Tibial artery (tissue), 4 donors: ENCODE measurements at regions not wholly inside any gene's neighbourhood (a gene's known extent, or its start where the extent isn't known, plus 50 kb on each side); places are given as distances from the start of the nearest gene placed in this dataset.

Experiments
- DNase-seq, 2 donors: peaks; one replicate each; pipeline ENCODE4 v3.0.0-alpha.2; 2019
- H3K27ac ChIP-seq, 2 donors: fragments of 200-600 bp; sonication (generic) in 1 of 2; 1 replicate in 1 of 2; 2 replicates in 1 of 2; pipeline ENCODE4 v1.5.1; 2018 to 2019; ENCODE audit warnings: mild to moderate bottlenecking in 1 of 2
- H3K27me3 ChIP-seq, 2 donors: fragments of 200-600 bp; sonication (generic) in 1 of 2; one replicate each; pipeline versions ENCODE4 v1.5.1 to v1.6.0; 2016 to 2019
- H3K36me3 ChIP-seq, 3 donors: fragments of 200-600 bp; sonication (generic) in 2 of 3; one replicate each; pipeline ENCODE4 v1.5.1; 2016 to 2019; ENCODE audit warnings: mild to moderate bottlenecking in 2 of 3
- H3K4me1 ChIP-seq, 4 donors: fragments of 200-600 bp; sonication (generic) in 2 of 4; 1 replicate in 3 of 4; 2 replicates in 1 of 4; pipeline ENCODE4 v1.5.1; 2016 to 2019
- H3K4me3 ChIP-seq, 2 donors: fragments of 200-600 bp; sonication (generic) in 1 of 2; 1 replicate in 1 of 2; 2 replicates in 1 of 2; pipeline ENCODE4 v1.5.1; 2018 to 2019; ENCODE audit warnings: mild to moderate bottlenecking in 2 of 2
- H3K9me3 ChIP-seq, 3 donors: fragments of 200-600 bp; sonication (generic) in 1 of 3; one replicate each; pipeline ENCODE4 v1.5.1; 2016 to 2019
- CTCF ChIP-seq, 2 experiments: fragments of 200-600 bp in 1 of 2; fragments of 450-650 bp in 1 of 2; IDR thresholded peaks; one replicate each; pipeline ENCODE4 v1.5.1; 2017 to 2019; ENCODE audit warnings: antibody characterized with exemption in 2 of 2, mild to moderate bottlenecking in 1 of 2, moderate library complexity in 1 of 2
- intact Hi-C: fragments of 100-400 bp; cut with DNase I; formaldehyde crosslinking; loops from one replicate; pipeline ENCODE4 v1.15.0; 2023; ENCODE audit warnings: low total_unique reads

- no peaks in the 10 kb centered on the region for H3K9me3 ChIP-seq
- H3K4me1 ChIP-seq: no peaks in the 10 kb centered on the region
- no peak for TF ChIP-seq CTCF (IDR thresholded peaks at IDR 0.05)
- H3K27ac ChIP-seq: no peak overlapping the region
- H3K36me3 ChIP-seq: no peaks in the 10 kb centered on the region
- H3K27me3 ChIP-seq: no peaks in the 10 kb centered on the region
- no peak overlapping the region for H3K4me3 ChIP-seq
- intact Hi-C loops: no loop called here
- no peak for DNase-seq
These were observed 224.5 kb upstream of the CDH20 start for GRCh38 chr18:61108706-61109105.

- no peaks in the 10 kb centered on the region for H3K4me1 ChIP-seq
- no peaks in the 10 kb centered on the region for H3K36me3 ChIP-seq
- no peaks in the 10 kb centered on the region for H3K9me3 ChIP-seq
- no peak for TF ChIP-seq CTCF (IDR thresholded peaks at IDR 0.05)
- no peak for DNase-seq
- no peak overlapping the region for H3K4me3 ChIP-seq
- no peak overlapping the region for H3K27ac ChIP-seq
- H3K27me3 ChIP-seq: no peaks in the 10 kb centered on the region
- intact Hi-C loops: no loop called here
These were observed 209.9 kb upstream of the CDH20 start for GRCh38 chr18:61123309-61123708.

- no peak for TF ChIP-seq CTCF (IDR thresholded peaks at IDR 0.05)
- intact Hi-C loops: no loop called here
- H3K27ac ChIP-seq: no peak overlapping the region
- no peak overlapping the region for H3K4me3 ChIP-seq
- H3K36me3 ChIP-seq: no peaks in the 10 kb centered on the region
- no peaks in the 10 kb centered on the region for H3K4me1 ChIP-seq
- no peak for DNase-seq
- no peaks in the 10 kb centered on the region for H3K9me3 ChIP-seq
- no peaks in the 10 kb centered on the region for H3K27me3 ChIP-seq
These were observed 205.3 kb upstream of the CDH20 start for GRCh38 chr18:61127714-61128467.

GRCh38 chr18:61129001-61129400 lies 204.2 kb upstream of the CDH20 start:
- no peak for TF ChIP-seq CTCF (IDR thresholded peaks at IDR 0.05)
- DNase-seq: no peak
- Histone ChIP-seq H3K9me3 (no peaks in the 10 kb centered on the region), H3K4me3 (no peak overlapping the region), H3K27me3 (no peaks in the 10 kb centered on the region), H3K27ac (no peak overlapping the region), H3K4me1 (no peaks in the 10 kb centered on the region), H3K36me3 (no peaks in the 10 kb centered on the region)
- intact Hi-C loops: no loop called here

- Histone ChIP-seq H3K36me3 (no peaks in the 10 kb centered on the region), H3K27ac (no peak overlapping the region), H3K9me3 (no peaks in the 10 kb centered on the region), H3K4me1 (no peaks in the 10 kb centered on the region), H3K27me3 (no peaks in the 10 kb centered on the region), H3K4me3 (no peak overlapping the region)
- TF ChIP-seq CTCF (IDR thresholded peaks at IDR 0.05): no peak
- DNase-seq: no peak
- intact Hi-C loops: no loop called here
These were observed 201.2 kb upstream of the CDH20 start for GRCh38 chr18:61132031-61132430.

GRCh38 chr18:61133783-61134182 lies 199.4 kb upstream of the CDH20 start:
- Histone ChIP-seq H3K4me3 (no peak overlapping the region), H3K9me3 (no peaks in the 10 kb centered on the region), H3K4me1 (no peaks in the 10 kb centered on the region), H3K36me3 (no peaks in the 10 kb centered on the region), H3K27me3 (no peaks in the 10 kb centered on the region), H3K27ac (no peak overlapping the region)
- intact Hi-C loops: no loop called here
- no peak for DNase-seq
- no peak for TF ChIP-seq CTCF (IDR thresholded peaks at IDR 0.05)
